HG03439 (cell line): ENCODE measurements at regions not wholly inside any gene's neighbourhood (a gene's known extent, or its start where the extent isn't known, plus 50 kb on each side); places are given as distances from the start of the nearest gene placed in this dataset.
"Not testable (repeated sequence)": the region's sequence is repeated elsewhere in the genome, so short reads cannot be mapped to it uniquely, and the experiment has no call there.

Experiments used
- ATAC-seq: cut with Tn5 transposase; IDR thresholded peaks from one replicate; pipeline ENCODE4 v1.9.1; 2021; ENCODE audit warnings: mild to moderate bottlenecking, moderate library complexity; ENCODE audit not compliant: unreplicated experiment

DNA sequence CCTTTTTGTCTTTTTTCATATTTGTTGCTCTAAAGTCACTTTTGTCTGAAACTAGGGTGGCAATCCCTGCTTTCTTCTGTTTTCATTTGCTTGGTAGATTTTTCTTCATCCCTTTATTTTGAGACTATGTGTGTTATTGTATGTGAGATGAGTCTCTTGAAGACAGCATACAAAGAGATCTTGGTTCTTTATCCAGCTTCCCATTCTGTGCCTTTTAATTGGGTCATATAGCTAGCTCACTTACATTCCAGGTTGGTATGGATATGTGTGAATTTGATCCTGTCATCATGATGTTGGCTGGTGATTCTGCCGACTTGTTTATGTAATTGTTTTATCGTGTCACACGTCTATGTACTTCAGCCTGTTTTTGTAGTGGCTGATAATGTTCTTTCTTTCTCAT, 267.7 kb upstream of the MGAT4C start:
- no peak for ATAC-seq

DNA sequence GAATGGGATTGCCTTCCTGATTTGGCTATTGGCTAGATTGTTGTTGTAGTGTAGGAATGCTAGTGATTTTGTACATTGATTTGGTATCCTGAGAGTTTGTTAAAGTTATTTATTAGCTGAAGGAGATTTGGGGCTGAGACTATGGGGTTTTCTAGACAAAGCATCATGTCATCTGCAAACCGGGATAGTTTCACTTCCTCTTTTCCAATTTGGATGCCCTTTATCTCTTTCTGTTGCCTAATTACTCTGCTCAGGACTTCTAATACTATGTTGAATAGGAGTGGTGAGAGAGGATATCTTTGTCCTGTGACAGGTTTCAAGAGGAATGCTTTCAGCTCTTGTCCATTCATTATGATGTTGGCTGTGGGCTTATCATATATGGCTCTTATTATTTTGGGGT, 265.7 kb upstream of the MGAT4C start:
- ATAC-seq: no peak

DNA sequence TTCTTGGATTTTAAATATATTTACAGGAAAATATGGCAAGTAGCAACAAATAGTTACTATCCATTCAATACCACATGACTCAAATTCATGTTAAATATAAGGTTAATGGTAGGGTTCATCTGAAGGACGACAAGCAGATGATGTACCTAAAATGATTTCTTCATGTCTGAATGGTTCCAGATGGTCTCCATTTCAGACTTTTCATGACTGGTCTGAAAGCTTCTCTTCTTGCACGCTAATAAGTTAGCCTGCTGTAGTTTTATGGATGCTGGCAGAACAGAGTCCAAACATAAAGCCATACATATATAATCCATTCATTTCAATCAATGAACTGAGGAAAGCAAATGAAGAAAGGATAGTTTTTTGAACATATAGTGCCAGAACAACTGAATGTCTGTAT, 257.0 kb upstream of the MGAT4C start:
- no peak for ATAC-seq

DNA sequence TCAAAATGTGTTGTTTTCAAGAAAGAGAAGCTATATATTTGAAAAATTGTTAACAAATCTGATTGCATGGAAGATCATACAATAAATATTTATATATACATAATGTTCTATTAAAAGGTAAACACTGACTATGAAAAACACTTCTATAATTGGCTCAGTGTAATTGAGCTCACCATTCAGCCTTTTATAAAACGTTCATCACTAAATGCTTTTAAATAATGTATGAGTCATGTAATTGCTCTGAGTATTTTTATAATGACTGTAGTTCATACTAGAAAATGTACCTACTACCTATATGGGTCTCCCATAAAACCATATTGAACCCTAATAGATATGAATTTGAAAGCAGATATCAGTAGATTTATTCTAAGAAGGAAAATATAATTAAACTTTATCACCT, 240.4 kb upstream of the MGAT4C start:
- no peak for ATAC-seq

DNA sequence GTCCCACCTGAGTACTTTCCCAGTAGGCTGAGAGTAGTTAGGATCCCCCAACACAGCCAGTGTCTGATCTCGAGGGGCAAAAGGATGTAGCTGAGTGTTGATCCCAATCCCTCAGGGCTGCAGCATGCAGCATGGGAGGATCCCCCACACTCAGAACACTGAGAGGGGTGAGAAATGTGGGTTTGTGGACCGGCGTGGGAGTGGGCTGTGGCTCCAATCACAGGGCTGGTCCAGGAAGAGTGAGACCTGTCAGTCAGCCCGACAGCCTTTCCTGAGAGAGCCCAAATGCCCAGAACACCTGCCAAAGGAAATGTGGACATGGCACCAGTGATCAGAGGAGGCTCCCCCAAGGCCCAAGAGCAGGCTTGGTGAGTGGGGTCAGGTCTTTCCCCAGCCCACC, 228.3 kb upstream of the MGAT4C start:
- no peak for ATAC-seq

DNA sequence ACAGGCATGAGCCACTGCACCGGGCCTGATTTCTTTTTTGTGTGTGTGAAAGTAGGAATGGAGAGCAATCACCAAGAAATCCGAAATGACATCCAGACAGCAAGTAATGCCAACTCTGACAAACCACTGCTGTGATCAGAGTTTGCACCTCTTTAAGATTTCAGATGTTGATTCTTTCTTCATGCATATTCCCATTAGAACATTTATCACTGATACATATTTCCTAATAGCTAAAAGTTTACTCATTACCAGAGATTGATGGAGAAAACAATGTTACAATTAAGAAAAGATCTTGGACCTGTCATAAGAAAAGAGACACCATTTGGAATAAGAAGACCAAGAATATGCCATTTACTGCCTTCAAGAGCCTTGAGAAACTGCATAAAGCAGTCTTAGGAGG, 217.0 kb upstream of the MGAT4C start:
- ATAC-seq: no peak

DNA sequence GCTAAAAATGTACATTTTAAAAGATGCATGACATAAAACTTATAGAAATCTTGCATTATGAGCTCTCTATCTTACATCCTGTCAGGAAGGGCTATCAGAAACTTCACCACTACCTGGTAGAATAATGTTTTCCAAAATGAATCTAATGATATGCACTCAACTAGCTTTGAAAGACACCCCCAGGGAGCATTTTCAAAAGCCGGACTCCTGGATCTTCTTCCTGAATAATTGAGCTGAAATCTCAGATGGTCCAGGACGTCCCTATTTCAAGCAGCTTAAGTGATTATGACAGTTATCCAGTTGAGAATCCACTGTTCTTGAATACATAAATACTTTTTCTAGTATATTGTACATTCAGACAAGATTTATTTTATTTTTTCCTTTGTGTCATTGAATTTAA, 200.6 kb upstream of the MGAT4C start:
- ATAC-seq: no peak

DNA sequence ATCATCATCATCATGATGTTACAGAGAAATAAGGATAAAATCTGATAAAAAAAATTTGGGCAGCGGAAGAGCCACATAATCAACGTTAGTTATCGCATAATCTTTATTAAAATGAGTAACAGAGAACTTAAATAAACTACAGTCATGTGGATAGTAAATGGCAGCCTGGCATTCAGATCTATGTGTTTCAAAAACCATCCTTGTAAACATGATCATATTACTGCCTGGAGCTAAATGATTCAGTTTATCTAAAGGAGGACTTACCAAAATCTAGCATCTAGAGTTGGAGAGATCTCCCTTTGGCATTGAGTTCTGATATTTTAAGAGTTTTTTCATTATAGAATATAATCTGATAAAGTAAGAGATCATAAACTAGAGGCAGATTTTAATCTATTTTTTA, 200.1 kb upstream of the MGAT4C start:
- no peak for ATAC-seq

DNA sequence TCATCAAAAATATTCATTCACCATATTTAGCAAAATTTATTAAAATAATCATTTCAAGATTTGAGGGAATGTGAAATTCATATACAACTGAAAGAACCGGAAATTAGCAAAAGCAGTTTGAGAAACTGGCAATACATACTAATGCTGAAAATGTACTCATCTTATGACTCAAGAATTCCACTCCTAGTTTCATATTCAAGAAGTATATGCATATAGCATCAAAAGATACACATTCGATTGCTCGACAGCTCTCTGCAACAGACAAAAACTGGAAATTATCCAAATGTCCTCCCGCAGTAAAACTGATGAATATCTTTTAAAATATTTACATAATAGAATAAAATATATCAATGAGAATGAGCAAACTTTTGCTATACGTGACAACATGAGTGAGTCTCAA, 189.2 kb upstream of the MGAT4C start:
- ATAC-seq: no peak

DNA sequence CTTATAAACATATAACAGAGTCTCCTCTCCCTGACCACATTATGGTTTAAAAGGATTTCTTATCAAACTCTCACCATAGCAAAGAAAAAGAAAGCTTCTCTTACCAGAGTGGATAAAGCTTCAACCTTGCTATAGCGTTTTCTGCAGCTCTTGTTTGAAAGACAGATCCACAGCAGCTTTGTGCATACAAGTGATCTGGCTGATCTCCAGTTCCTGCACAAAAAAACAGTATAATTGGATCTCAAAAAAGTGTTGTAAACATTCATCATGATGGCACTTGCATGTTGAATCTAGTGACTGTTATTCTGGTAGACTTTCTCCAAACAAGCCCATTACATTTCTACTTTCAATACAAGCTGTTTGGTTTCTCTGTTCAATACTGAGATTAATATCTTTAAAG, 178.9 kb upstream of the MGAT4C start:
- no peak for ATAC-seq

DNA sequence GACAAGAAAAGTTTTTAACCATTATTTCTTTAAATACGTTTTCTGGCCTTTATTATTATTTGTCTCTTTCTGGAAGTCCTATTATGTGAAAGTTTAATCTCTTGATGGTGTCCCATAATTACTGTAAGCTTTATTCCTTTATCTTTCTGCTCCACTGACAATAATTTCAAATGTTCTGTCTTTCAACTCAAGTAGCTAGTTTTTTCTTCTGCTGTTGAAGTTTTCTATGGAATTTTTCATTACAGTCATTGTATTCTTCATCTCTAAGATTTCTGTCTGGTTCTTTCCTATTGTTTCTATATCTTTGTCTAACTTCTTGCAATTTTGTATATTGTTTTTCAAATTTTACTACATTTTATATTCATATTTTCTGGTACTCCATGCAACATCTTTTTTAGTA, 173.6 kb upstream of the MGAT4C start:
- ATAC-seq: no peak

DNA sequence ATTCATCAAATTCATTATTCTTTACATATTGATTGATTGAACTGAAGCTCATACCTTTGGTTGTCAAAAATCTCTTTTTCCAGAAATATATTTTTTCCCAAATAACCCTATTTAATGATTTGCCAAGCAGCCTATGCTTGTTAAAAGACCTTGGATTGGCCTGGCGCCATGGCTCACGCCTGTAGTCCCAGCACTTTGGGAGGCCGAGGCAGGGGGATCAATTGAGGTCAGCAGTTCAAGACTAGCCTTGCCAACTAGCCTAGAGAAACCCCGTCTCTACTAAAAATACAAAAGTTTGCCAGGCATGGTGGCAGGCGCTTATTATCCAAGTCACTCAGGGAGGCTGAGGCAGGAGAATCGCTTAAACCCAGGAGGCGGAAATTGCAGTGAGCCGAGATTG, 165.1 kb upstream of the MGAT4C start:
- no peak for ATAC-seq

DNA sequence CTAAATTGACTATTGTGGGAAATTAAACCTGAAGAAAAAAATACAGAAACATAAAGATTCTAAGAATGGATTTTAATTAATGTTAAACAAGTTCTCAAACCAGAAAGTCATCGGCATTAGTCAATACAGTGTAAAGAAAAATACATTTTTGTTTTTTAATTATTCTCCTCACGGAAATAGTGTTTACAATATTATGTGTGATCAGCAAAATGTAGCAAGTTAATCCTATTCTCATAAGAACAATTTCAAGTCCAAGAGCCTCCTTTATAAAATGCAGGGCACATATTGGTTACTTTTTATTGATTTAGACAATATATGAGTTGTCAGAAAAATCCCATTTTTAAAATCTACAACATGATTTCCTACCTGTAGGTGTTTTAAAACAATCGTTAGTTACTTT, 158.0 kb upstream of the MGAT4C start:
- no peak for ATAC-seq

DNA sequence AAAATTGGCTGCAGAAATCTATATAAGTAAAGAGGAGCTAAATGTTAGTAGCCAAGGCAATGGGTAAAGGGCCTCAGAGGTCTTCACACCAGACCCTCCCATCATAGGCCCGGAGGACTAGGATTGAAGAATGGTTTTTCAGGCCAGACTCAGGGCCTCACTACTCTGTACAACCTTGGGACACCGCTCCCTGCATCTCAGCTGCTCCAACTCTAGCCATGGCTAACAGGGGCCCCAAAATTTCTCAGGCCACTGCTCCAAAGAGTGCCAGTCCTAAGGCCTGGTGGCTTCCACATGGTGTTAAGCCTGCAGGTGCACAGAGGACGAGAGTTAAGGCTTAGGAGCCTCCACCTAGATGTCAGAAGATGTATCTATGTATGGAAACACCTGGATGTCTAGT, 155.5 kb upstream of the MGAT4C start:
- no peak for ATAC-seq

DNA sequence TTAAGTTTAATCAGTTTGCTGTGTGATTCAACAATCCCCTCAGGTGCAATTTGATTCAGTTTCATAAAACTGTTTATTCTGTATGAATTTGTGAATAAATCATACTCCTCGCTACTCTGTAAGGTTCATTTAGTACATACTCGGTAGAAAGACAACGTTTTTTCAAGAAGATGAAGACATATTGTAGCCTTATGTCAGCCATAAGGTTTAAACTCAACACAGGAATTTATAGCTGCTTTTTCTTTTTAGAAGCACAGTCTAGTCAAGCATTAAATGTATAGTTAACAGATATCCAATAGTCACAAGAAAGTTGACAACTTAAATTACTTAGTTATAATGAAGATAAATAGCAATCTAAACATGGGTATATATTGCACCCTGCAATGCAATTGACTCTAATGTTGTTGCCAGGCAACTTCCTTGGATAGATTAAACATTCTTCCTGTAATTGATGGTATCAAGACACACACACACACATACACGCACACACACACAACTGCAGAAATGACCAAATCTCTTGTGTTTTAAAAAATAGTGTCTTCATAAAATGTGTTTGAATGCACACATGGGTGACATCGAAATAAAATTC, 151.5 kb upstream of the MGAT4C start:
- ATAC-seq: no peak

DNA sequence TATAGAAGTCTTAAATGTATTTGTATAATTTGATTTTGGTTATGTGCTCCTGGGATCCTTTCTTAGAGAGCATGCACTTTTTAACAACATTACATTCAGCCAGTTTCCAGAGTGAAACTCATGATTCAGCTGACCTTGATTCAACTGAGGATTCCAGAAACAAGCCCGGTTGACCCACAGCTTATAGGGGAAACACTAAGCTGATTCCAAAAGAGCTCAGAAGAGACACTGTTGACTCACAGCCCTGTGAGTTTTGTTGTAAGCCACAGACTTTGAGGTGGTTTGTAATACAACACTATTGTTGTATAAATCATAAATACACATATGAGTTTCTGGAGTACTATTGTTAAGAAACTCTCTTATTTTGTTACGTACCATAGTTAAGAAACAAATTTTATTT, 133.8 kb upstream of the MGAT4C start:
- ATAC-seq: no peak

DNA sequence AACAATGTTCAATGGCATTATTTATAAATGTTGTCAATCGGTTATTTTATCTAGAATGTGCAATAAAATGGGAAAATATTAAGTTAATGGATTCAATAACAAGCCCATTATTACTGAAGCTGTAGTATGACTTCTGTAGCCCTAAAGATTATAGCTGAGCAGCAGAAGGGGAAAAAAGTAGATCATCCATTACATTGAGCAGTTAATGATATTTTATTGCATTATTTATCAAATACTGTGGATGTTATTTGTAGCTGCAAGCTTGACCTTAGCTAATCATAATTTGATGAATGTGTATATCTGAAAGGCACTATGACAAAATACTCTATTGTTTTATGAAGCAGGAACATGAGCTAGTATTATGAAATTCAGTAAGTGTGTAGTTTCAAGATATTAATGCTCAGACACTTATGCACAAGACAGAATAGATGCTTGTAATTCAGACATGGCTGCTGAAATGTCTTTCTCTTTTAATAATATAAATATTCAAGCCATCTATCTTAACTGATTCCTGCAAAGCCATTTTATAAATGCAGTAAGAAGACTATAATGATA, 131.5 kb upstream of the MGAT4C start:
- ATAC-seq: no peak

DNA sequence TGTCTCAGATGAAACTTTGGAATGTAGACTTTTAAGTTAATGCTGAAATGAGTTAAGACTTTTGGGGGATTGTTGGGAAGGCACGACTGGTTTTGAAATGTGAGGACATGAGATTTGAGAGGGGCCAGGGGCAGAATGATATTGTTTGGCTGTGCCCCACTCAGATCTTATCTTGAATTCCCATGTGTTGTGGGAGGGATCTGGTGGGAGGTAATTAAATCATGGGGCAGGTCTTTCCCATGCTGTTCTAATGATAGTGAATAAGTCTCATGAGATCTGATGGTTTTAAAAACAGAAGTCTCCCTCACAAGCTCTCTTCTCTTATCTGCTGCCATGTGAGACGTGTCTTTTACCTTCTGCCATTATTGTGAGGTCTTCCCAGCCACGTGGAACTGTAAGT, 127.6 kb upstream of the MGAT4C start:
- ATAC-seq: not testable (repeated sequence)

DNA sequence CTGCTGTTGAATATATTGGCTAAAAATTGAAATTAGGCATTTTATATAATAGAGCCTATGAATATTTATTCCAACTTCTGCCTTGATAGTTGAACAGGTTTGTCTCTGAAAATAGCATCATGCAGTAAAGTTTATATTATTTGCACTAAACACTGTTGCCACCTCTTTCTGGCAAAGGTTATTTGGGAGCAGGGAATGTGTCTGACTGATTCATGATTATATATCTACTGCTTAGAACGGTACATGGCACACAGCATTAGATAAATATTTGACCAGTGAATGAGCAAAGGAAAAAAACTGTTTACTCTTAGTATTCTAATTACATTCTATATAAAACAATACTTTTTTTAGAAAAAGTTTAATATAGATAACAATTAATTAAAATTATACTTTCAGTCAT, 123.1 kb upstream of the MGAT4C start:
- ATAC-seq: no peak

DNA sequence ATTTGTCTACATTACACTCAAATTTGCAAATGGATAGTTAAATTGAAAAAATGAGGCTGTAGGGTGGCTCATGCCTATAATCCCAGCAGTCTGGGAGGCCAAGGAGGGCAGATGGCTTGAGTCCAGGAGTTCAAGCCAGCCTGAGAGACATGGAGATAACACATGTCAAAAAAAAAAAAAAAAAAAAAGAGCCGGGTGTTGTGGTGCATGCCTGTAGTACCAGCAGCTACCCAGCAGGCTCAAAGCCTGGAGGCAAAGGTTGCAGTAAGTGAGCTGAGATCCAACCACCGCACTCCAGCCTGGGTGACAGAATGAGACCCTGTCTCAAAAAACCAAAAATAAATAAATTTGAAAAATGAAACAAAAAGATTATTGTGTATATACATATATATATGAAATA, 119.9 kb upstream of the MGAT4C start:
- no peak for ATAC-seq

DNA sequence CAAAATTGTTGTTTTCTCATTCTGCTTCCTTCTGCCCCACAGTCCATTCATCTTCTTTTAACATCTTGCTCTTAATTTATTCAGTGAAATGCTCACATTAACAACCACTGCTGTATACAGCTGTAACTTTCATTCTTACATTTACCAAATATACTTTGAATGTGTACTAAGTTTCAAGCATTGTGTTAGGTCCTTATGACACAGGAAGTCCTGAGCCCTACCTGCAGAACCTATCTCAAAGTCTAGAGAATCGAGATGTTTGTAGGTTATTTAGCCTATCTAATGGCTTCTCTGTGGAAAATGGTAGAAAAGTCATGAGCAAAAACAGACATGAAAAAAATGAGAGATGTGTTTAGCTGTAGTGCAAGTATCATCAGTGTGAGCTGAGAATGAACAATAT, 117.6 kb upstream of the MGAT4C start:
- no peak for ATAC-seq

DNA sequence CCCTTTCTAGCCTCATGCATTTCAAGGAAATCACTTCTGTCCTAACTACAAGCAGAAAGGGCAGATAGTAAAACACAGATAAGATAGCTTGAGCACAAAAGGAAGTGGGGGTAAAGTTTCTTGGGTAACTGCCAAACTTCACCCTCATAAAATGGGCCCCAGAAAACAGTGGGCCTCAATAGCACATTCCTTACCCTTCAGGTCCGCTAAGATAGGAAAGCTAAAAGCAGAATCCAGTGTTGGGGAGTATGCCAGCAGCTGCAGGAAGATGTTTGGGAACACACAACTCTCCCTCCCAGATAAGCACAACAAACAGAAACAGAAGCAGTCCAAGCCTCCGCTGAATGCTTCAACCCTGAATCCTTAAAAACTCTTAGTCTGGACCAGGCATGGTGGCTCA, 110.9 kb upstream of the MGAT4C start:
- no peak for ATAC-seq

DNA sequence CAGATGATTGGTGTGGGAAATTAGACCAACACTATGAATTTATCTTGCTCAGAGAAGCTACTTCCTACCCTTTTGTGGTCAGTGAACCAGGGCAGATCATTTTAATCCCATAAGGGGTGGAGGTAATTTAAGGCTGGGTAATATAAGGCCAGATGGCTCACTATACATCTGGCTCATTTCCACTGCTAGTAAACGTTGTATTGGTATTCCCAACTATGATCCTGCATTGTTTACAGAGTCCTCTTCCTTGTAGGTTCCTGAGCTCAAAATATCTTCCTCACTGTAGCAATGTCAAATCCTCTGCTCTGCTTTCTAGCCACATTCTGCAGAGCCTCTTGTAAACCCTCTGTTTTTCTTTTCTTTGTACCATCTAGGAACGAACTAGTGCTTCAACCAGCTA, 93.0 kb upstream of the MGAT4C start:
- ATAC-seq: no peak
